HG03558 (cell line): ENCODE measurements at regions not wholly inside any gene's neighbourhood (a gene's known extent, or its start where the extent isn't known, plus 50 kb on each side); places are given as distances from the start of the nearest gene placed in this dataset.
"Not testable (repeated sequence)": the region's sequence is repeated elsewhere in the genome, so short reads cannot be mapped to it uniquely, and the experiment has no call there.

Experiments
- ATAC-seq: cut with Tn5 transposase; IDR thresholded peaks from one replicate; pipeline ENCODE4 v1.9.1; 2021; ENCODE audit warnings: moderate number of reproducible peaks; ENCODE audit not compliant: unreplicated experiment; ENCODE audit errors: extremely low read depth

- ATAC-seq: no peak
Measured at GRCh38 chr13:90654970-90655369, 692.5 kb upstream of the MIR17HG start.

GRCh38 chr13:90664200-90664599 lies 683.3 kb upstream of the MIR17HG start:
- ATAC-seq: not testable (repeated sequence)

GRCh38 chr13:90673746-90674145 lies 673.7 kb upstream of the MIR17HG start:
- ATAC-seq: no peak

GRCh38 chr13:90675129-90675528 lies 672.4 kb upstream of the MIR17HG start:
- no peak for ATAC-seq

- no peak for ATAC-seq
Measured at GRCh38 chr13:90680826-90681225, 666.7 kb upstream of the MIR17HG start.

GRCh38 chr13:90683711-90684131 lies 663.8 kb upstream of the MIR17HG start:
- no peak for ATAC-seq

GRCh38 chr13:90686442-90686841 lies 661.0 kb upstream of the MIR17HG start:
- ATAC-seq: no peak

GRCh38 chr13:90689111-90689510 lies 658.4 kb upstream of the MIR17HG start:
- ATAC-seq: no peak

GRCh38 chr13:90690458-90691080 lies 656.9 kb upstream of the MIR17HG start:
- no peak for ATAC-seq

- ATAC-seq: no peak
Measured at GRCh38 chr13:90696254-90696653, 651.2 kb upstream of the MIR17HG start.

- ATAC-seq: no peak
Measured at GRCh38 chr13:90696656-90697055, 650.8 kb upstream of the MIR17HG start.

DNA sequence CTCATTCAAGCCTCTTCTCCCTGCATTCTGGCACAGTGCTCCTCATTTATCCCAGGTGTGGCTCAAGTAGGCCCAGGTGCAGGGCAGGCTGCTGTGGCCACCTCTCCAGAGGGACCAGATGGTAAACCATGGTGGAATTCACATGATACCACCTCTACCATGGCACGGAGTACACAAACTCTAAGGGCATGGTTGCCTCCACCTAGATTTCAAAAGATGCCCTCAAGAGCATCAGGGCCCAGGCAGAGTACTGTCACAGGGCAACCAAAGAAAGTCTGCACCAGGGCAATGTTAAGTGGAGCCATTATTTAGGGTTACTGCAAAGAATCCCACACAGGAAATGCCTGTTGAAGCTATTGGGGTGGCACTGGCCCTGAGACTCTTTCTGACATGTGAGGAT lies 647.1 kb upstream of the MIR17HG start:
- ATAC-seq: no peak

DNA sequence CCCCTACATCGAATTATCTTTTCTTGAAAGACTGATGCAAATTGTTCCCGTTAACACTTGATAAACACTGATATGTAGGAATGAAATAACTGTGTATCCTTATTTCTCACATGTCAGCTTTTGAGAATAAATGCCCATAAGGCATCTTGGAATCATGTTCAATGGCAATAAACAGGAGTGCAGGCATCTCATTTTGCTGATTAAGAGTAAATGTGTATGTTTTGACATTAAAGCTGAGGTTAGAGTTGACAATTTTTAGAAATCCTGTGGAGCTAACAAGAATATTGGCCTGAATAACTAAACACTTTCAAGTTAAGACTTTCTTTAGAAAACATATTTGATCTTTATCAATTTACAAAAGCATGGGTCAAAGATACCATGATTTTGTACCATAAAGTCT lies 646.2 kb upstream of the MIR17HG start:
- no peak for ATAC-seq

DNA sequence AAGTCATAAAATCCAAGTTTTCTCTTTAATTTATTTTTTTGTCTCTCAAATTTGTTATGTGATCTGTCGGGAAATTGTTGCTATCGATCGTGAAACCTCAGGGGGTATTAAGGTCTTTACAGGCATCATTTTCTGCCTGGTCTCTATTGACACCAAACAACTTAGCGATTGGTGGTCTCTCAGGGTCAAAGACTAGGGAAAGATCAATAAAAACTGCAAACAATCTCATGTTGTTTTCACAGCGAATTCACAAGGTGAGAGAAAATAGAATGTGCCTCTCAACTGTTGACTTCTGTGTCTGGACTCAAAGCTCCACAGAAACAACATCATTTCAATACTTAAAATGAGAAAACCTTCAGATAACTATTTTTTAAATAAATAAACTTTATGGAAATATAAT lies 645.4 kb upstream of the MIR17HG start:
- no peak for ATAC-seq

DNA sequence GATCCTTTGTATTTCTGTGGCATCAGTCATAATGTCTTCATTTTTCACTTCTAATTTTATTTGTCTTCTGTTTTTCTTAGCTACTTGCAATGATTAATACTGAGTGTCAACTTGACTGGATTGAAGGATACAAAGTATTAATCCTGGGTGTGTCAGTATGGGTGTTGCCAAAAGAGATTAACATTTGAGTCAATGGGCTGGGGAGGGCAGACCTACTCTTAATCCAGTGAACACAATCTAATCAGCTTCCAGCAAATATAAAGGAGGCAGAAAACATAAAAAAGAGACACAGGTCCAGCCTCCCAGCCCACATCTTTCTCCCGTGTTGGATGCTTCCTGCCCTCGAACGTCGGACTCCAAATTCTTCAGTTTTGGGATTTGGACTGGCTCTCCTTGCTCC lies 640.9 kb upstream of the MIR17HG start:
- ATAC-seq: no peak

- no peak for ATAC-seq
Measured at GRCh38 chr13:90708128-90708527, 639.4 kb upstream of the MIR17HG start.

GRCh38 chr13:90709319-90709718 lies 638.2 kb upstream of the MIR17HG start:
- no peak for ATAC-seq

- no peak for ATAC-seq
Measured at GRCh38 chr13:90710164-90710759, 637.2 kb upstream of the MIR17HG start.

DNA sequence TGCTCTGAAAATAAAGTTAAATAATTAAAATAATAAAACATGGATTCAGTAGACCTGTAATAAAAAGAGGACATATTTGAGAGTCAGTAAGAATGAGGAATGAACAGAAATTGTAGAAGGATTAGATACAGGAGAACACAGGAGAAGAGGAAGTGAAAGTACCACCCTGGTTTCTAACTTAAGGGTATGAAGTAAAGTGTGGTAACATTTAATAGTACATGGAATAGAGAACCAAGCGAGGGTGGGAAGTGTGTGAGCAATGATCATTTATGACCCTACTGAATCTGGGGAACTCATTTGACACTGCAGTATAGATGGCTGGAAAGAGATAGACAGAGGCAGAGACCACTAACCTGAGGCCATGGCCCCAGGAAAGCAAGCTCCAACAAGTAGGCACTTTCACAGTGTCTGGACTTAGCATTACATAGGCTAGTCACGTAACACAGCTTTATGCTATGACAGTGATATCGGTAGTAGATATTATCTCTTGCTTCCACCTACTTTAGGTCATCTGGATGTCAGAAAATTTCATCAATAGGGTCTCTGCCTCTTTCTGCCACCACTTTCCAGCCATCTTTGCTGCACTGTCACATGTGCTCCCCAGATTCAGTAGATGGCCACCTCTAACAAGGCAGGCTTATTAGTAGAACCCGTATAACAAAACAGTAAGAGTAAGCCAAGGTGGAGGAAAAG lies 633.9 kb upstream of the MIR17HG start:
- no peak for ATAC-seq

DNA sequence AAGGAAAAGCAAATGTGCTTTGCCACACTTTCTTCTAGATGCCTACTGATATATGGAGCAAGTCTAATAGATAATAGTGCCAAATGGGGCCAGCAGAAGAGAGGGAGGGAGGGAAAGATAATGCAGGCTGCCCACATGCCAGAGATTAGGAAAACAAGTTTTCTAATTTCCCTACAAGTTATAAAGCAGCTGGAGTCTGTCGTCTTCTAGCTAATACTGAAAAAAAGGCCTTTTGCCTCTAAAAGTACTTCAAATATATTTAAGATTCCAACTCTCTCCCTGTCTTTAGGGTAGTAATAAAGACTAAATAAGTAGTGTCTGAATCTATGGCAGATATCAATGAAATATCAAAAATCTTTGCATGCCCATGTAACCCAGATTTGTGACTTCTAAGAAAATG lies 632.0 kb upstream of the MIR17HG start:
- no peak for ATAC-seq

GRCh38 chr13:90717451-90717936 lies 630.0 kb upstream of the MIR17HG start:
- no peak for ATAC-seq

- ATAC-seq: no peak
Measured at GRCh38 chr13:90719461-90719860, 628.0 kb upstream of the MIR17HG start.
